Parathyroid adenoma (tissue), 2 donors: ENCODE measurements at regions not wholly inside any gene's neighbourhood (a gene's known extent, or its start where the extent isn't known, plus 50 kb on each side); places are given as distances from the start of the nearest gene placed in this dataset.

Source experiments
- H2AFZ ChIP-seq: fragments of 300-600 bp; sonication (generic); one replicate; pipeline ENCODE4 v1.7.0; 2017; ENCODE audit warnings: antibody characterized with exemption, mild to moderate bottlenecking
- H3K27ac ChIP-seq: fragments of 300-600 bp; sonication (generic); one replicate; pipeline ENCODE4 v1.7.0; 2017
- H3K27me3 ChIP-seq: fragments of 300-600 bp; sonication (generic); one replicate; pipeline ENCODE4 v1.7.0; 2017; ENCODE audit warnings: low read length; ENCODE audit not compliant: control insufficient read depth, insufficient read depth
- H3K36me3 ChIP-seq: fragments of 300-600 bp; sonication (generic); one replicate; pipeline ENCODE4 v1.7.0; 2017; ENCODE audit warnings: low read length; ENCODE audit not compliant: control insufficient read depth, insufficient read depth
- H3K4me1 ChIP-seq: fragments of 300-600 bp; sonication (generic); one replicate; pipeline ENCODE4 v1.7.0; 2017; ENCODE audit warnings: control low read depth
- H3K4me2 ChIP-seq: fragments of 300-600 bp; sonication (generic); one replicate; pipeline ENCODE4 v1.7.0; 2017; ENCODE audit warnings: low read length
- H3K4me3 ChIP-seq: fragments of 300-600 bp; sonication (generic); one replicate; pipeline ENCODE4 v1.7.0; 2017; ENCODE audit warnings: low read depth, low read length
- H3K79me2 ChIP-seq: fragments of 300-600 bp; sonication (generic); one replicate; pipeline ENCODE4 v1.7.0; 2017; ENCODE audit warnings: control low read depth
- H3K9ac ChIP-seq: fragments of 300-600 bp; sonication (generic); one replicate; pipeline ENCODE4 v1.7.0; 2017; ENCODE audit warnings: mild to moderate bottlenecking
- H3K9me3 ChIP-seq: fragments of 300-600 bp; sonication (generic); one replicate; pipeline ENCODE4 v1.7.0; 2017; ENCODE audit warnings: low read length; ENCODE audit not compliant: control insufficient read depth
- TF ChIP-seq, protein P1 (sequence below): fragments of 300-600 bp; sonication (generic); IDR thresholded peaks from one replicate; pipeline ENCODE4 v1.7.0; 2017; ENCODE audit warnings: antibody characterized with exemption, mild to moderate bottlenecking
- donor health status: primary hyperparathyroidism.

DNA sequence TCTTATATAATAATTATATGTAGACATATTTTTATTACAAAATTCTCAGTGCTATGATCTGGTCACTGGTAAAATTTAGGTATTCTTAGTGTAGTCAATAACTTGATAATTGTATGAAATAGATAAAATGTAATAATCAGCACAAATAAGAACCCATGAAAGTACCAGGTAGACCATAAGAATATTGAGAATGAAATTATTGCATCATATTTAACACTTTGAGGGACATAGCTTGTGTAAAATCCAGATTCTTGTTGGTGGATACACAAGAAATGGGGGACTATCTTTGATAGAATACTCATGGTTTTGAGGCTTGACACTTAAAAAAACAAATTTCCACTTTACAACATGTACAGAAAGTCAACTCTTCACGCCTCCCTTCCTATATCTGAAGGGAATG, 898.8 kb upstream of the DDX18 start:
- Histone ChIP-seq H3K4me3 (no peak overlapping the region), H3K27ac (no peak overlapping the region), H3K36me3 (no peaks in the 10 kb centered on the region), H3K9me3 (no peaks in the 10 kb centered on the region), H3K79me2 (no peaks in the 10 kb centered on the region), H3K9ac (no peak overlapping the region), H3K4me1 (no peaks in the 10 kb centered on the region), H2AFZ (no peak overlapping the region), H3K4me2 (no peak overlapping the region), H3K27me3 (no peaks in the 10 kb centered on the region)
- TF ChIP-seq, protein P1, sequence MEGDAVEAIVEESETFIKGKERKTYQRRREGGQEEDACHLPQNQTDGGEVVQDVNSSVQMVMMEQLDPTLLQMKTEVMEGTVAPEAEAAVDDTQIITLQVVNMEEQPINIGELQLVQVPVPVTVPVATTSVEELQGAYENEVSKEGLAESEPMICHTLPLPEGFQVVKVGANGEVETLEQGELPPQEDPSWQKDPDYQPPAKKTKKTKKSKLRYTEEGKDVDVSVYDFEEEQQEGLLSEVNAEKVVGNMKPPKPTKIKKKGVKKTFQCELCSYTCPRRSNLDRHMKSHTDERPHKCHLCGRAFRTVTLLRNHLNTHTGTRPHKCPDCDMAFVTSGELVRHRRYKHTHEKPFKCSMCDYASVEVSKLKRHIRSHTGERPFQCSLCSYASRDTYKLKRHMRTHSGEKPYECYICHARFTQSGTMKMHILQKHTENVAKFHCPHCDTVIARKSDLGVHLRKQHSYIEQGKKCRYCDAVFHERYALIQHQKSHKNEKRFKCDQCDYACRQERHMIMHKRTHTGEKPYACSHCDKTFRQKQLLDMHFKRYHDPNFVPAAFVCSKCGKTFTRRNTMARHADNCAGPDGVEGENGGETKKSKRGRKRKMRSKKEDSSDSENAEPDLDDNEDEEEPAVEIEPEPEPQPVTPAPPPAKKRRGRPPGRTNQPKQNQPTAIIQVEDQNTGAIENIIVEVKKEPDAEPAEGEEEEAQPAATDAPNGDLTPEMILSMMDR = no peak

DNA sequence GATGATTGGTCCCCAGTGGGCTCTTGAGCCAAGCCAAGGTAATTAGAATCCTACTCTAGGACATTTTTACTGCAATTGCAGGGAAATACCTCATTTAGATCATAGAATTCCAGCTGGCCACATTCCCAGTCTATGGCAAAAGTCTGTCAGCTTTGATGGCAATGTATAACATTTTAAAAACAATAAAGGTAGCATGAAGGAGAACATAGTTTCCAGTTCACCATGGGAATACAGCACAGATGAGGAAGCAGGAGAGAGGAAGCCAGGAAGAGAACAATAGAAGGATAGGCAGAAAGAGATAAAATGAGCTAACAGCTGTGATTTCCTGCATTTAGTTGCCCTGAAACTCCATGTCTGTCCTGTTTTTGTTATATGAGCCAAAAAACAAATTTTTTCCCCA, 897.3 kb upstream of the DDX18 start:
- H3K79me2 ChIP-seq = no peaks in the 10 kb centered on the region
- no peaks in the 10 kb centered on the region for H3K9me3 ChIP-seq
- TF ChIP-seq, protein P1 = no peak
- H3K27ac ChIP-seq = no peak overlapping the region
- no peaks in the 10 kb centered on the region for H3K36me3 ChIP-seq
- no peaks in the 10 kb centered on the region for H3K27me3 ChIP-seq
- no peak overlapping the region for H3K4me3 ChIP-seq
- H3K4me2 ChIP-seq = no peak overlapping the region
- no peaks in the 10 kb centered on the region for H3K4me1 ChIP-seq
- H3K9ac ChIP-seq = no peak overlapping the region
- H2AFZ ChIP-seq = no peak overlapping the region

DNA sequence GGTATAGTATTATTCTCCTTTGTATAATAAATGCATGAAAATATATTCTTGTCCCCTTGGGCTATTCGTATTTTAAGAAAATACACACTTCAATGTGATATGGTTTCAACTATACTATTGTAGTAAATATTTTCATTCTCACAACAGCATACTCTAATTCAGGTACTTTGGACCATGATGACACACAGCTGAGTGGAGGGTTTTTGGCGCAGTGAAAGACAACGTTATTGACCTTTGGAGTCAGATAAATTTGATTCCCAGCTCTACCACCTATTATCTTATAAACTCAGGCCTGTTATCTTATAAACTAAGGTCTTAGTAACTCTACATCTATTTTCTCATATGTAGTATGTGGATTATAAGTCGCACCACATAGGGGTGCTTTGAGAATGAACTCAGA, 895.9 kb upstream of the DDX18 start:
- Histone ChIP-seq H3K9ac (no peak overlapping the region), H3K79me2 (no peaks in the 10 kb centered on the region), H3K4me1 (no peaks in the 10 kb centered on the region), H3K9me3 (no peaks in the 10 kb centered on the region), H3K4me2 (no peak overlapping the region), H3K27ac (no peak overlapping the region), H3K27me3 (no peaks in the 10 kb centered on the region), H2AFZ (no peak overlapping the region), H3K4me3 (no peak overlapping the region), H3K36me3 (no peaks in the 10 kb centered on the region)
- TF ChIP-seq, protein P1 = no peak

GRCh38 chr2:116922414-116922813, 892.1 kb upstream of the DDX18 start:
- Histone ChIP-seq H3K4me1 (no peaks in the 10 kb centered on the region), H3K79me2 (no peaks in the 10 kb centered on the region), H3K27ac (no peak overlapping the region), H3K4me2 (no peak overlapping the region), H3K4me3 (no peak overlapping the region), H3K36me3 (no peaks in the 10 kb centered on the region), H3K27me3 (no peaks in the 10 kb centered on the region), H3K9me3 (no peaks in the 10 kb centered on the region), H3K9ac (no peak overlapping the region), H2AFZ (no peak overlapping the region)
- TF ChIP-seq, protein P1 = no peak

DNA sequence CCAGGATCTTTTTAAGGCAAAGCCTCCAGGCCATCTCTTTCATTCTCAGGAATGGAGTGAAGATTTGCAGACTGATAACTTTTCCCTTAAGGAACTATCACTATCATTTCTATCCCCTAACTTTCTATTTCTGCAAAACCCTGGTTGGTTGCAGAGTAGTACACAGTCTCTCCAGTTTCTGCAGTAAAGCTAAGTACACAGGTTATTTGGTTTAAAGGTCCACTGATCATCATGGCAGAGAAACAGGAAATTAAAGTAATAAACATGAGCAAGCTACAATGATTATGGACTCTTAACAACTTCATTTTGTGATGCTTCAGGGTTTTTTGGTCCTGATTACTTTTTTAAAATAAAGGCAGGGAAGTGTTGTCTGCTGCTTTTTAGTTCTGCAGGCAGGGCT, 890.0 kb upstream of the DDX18 start:
- Histone ChIP-seq H3K9me3 (no peaks in the 10 kb centered on the region), H3K79me2 (no peaks in the 10 kb centered on the region), H3K36me3 (no peaks in the 10 kb centered on the region), H3K4me2 (no peak overlapping the region), H3K27ac (no peak overlapping the region), H3K9ac (no peak overlapping the region), H3K4me3 (no peak overlapping the region), H3K27me3 (no peaks in the 10 kb centered on the region), H3K4me1 (no peaks in the 10 kb centered on the region), H2AFZ (no peak overlapping the region)
- TF ChIP-seq, protein P1 = no peak
